ENCODE measurements at regions not wholly inside any gene's neighbourhood (a gene's known extent, or its start where the extent isn't known, plus 50 kb on each side); places are given as distances from the start of the nearest gene placed in this dataset.

DNA sequence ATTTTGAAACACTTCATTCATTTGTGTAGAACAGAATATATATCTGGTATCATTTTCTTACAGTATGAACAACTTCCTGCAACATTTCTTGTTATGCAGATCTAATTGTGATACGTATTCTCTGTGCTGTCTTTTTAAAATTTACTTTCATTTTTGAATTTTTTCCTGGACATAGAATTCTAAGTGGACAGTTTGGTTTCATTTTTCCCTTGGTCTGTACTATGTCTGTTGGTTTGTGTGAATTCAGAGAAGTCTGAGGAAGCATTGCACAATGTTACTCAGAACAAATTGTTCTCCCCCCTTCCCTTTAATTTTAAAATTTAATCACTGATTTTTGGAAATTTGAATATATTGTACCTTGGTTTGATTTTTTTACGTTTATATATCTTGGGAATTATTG lies 352.5 kb upstream of the PCDH20 start:
- TF ChIP-seq, protein P1, sequence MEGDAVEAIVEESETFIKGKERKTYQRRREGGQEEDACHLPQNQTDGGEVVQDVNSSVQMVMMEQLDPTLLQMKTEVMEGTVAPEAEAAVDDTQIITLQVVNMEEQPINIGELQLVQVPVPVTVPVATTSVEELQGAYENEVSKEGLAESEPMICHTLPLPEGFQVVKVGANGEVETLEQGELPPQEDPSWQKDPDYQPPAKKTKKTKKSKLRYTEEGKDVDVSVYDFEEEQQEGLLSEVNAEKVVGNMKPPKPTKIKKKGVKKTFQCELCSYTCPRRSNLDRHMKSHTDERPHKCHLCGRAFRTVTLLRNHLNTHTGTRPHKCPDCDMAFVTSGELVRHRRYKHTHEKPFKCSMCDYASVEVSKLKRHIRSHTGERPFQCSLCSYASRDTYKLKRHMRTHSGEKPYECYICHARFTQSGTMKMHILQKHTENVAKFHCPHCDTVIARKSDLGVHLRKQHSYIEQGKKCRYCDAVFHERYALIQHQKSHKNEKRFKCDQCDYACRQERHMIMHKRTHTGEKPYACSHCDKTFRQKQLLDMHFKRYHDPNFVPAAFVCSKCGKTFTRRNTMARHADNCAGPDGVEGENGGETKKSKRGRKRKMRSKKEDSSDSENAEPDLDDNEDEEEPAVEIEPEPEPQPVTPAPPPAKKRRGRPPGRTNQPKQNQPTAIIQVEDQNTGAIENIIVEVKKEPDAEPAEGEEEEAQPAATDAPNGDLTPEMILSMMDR (IDR thresholded peaks at IDR 0.05): no peak

GRCh38 chr13:61766667-61767058 lies 351.0 kb upstream of the PCDH20 start:
- ATAC-seq (no peak), DNase-seq (no peak)
- intact Hi-C loops (cut with DNase I): no loop called here
- no peak overlapping the region for H3K4me3 ChIP-seq
- H3K4me1 ChIP-seq: no peaks in the 10 kb centered on the region
- WGBS, 3 donors: 86 to 92% (median 88%) methylated on average over 11 of the region's 11 CpGs
- H3K36me3 ChIP-seq (ENCODE audit: insufficient read depth in 1 of 2, low read depth in 1 of 2): no peaks in the 10 kb centered on the region
- H3K27ac ChIP-seq: no peak overlapping the region
- no peaks in the 10 kb centered on the region for H3K27me3 ChIP-seq (ENCODE audit: insufficient read depth in 3 of 3, low read length in 2 of 3)
- no peaks in the 10 kb centered on the region for H3K9me3 ChIP-seq
- TF ChIP-seq, protein P1 (IDR thresholded peaks at IDR 0.05): no peak

More for the DNA sequence above, 352.5 kb upstream of the PCDH20 start:
- no peak overlapping the region for H3K27ac ChIP-seq
- no peaks in the 10 kb centered on the region for H3K4me1 ChIP-seq
- intact Hi-C loops (cut with DNase I): no loop called here
- ATAC-seq (no peak), DNase-seq (no peak)
- H3K36me3 ChIP-seq (ENCODE audit: insufficient read depth in 1 of 2, low read depth in 1 of 2): no peaks in the 10 kb centered on the region
- WGBS, 3 donors: 67 to 83% (median 70%) methylated on average over 2 of the region's 2 CpGs
- no peaks in the 10 kb centered on the region for H3K9me3 ChIP-seq
- no peak overlapping the region for H3K4me3 ChIP-seq
- H3K27me3 ChIP-seq (ENCODE audit: insufficient read depth in 3 of 3, low read length in 2 of 3): no peaks in the 10 kb centered on the region

DNA sequence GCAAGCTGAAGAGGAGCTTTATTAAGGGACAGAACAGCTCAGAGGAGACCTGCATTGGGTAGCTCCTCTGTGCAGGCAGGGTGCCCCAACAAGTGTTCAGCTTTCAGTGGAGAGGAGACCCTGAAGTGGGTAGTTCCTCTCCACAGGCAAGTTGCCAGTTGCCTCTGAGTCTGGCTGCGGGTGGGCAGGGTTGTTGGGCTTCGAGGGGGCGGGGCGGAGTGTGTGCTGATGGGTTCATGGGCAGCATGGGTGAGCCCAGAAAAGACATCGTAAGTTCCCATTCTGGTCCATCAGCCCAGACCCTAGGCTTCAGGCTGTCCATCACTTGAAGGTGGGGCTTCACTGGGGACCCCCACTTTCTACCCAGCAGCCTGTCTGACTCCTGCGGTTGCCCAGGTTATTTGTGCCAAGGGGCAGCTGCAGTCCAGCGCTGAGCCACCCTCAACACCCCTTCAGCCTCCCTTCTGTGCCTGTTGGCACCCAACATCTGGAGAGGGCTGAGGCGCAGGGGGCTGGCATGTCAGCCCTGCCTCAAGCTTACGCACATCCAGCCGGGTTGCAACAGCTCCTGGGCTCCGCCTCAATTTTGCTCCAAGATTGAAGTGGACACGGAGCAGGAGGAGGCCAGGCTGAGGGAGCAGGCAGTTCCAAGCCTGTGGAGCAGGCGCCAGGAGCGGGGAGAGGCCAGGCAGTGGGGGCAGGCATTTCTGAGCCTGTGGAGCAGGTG lies 350.5 kb upstream of the PCDH20 start:
- intact Hi-C loops (cut with DNase I): no loop called here
- no peak overlapping the region for H3K27ac ChIP-seq
- WGBS, 3 donors: 87 to 92% (median 91%) methylated on average over 14 of the region's 14 CpGs
- ATAC-seq: no peak
- no peak for DNase-seq
- no peaks in the 10 kb centered on the region for H3K4me1 ChIP-seq
- H3K4me3 ChIP-seq: no peak overlapping the region
- no peaks in the 10 kb centered on the region for H3K9me3 ChIP-seq
- no peaks in the 10 kb centered on the region for H3K36me3 ChIP-seq (ENCODE audit: insufficient read depth in 1 of 2, low read depth in 1 of 2)
- no peaks in the 10 kb centered on the region for H3K27me3 ChIP-seq (ENCODE audit: insufficient read depth in 3 of 3, low read length in 2 of 3)
- TF ChIP-seq, protein P1 (IDR thresholded peaks at IDR 0.05): no peak

- ATAC-seq: no peak
- intact Hi-C loops (cut with DNase I): no loop called here
- WGBS, 3 donors: 73 to 78% (median 75%) methylated on average over 16 of the region's 16 CpGs
These were observed 349.6 kb upstream of the PCDH20 start for GRCh38 chr13:61765181-61765742.

More at GRCh38 chr13:61765181-61765742, 349.6 kb upstream of the PCDH20 start:
- no peak overlapping the region for H3K4me3 ChIP-seq
- no peaks in the 10 kb centered on the region for H3K4me1 ChIP-seq
- no peak for DNase-seq
- TF ChIP-seq, protein P1 (IDR thresholded peaks at IDR 0.05): no peak
- no peaks in the 10 kb centered on the region for H3K9me3 ChIP-seq
- no peaks in the 10 kb centered on the region for H3K27me3 ChIP-seq (ENCODE audit: insufficient read depth in 3 of 3, low read length in 2 of 3)
- no peaks in the 10 kb centered on the region for H3K36me3 ChIP-seq (ENCODE audit: insufficient read depth in 1 of 2, low read depth in 1 of 2)
- no peak overlapping the region for H3K27ac ChIP-seq

Data from psoas muscle (tissue), 7 donors.